CD4-positive, alpha-beta T cell treated with Interleukin-6 at 100 ng/mL for 8 hours (primary cell): ENCODE measurements at regions not wholly inside any gene's neighbourhood (a gene's known extent, or its start where the extent isn't known, plus 50 kb on each side); places are given as distances from the start of the nearest gene placed in this dataset.
"Not testable (repeated sequence)": the region's sequence is repeated elsewhere in the genome, so short reads cannot be mapped to it uniquely, and the experiment has no call there.

Experiments
- DNase-seq: peaks from one replicate; pipeline ENCODE4 v3.0.0-alpha.2; 2020; ENCODE audit warnings: mixed read lengths, low spot score

- no peak for DNase-seq
Observed at GRCh38 chr11:38011496-38011895, 1413.5 kb upstream of the RAG2 start.

- no peak for DNase-seq
Observed at GRCh38 chr11:38009932-38010331, 1411.9 kb upstream of the RAG2 start.

GRCh38 chr11:38006466-38006865 lies 1408.4 kb upstream of the RAG2 start:
- DNase-seq: no peak

GRCh38 chr11:38005597-38005996 lies 1407.6 kb upstream of the RAG2 start:
- no peak for DNase-seq

- DNase-seq: no peak
Observed at GRCh38 chr11:37999171-37999570, 1401.1 kb upstream of the RAG2 start.

- no peak for DNase-seq
Observed at GRCh38 chr11:37995886-37996285, 1397.8 kb upstream of the RAG2 start.

- no peak for DNase-seq
Observed at GRCh38 chr11:37988031-37988430, 1390.0 kb upstream of the RAG2 start.

- no peak for DNase-seq
Observed at GRCh38 chr11:37984991-37985390, 1387.0 kb upstream of the RAG2 start.

GRCh38 chr11:37978647-37979046 lies 1380.6 kb upstream of the RAG2 start:
- no peak for DNase-seq

GRCh38 chr11:37973941-37974340 lies 1375.9 kb upstream of the RAG2 start:
- no peak for DNase-seq

- no peak for DNase-seq
Observed at GRCh38 chr11:37972691-37973090, 1374.7 kb upstream of the RAG2 start.

GRCh38 chr11:37969336-37969735 lies 1371.3 kb upstream of the RAG2 start:
- not testable (repeated sequence) for DNase-seq

GRCh38 chr11:37968148-37968547 lies 1370.1 kb upstream of the RAG2 start:
- DNase-seq: no peak

GRCh38 chr11:37967635-37968034 lies 1369.6 kb upstream of the RAG2 start:
- DNase-seq: no peak

GRCh38 chr11:37963440-37963839 lies 1365.4 kb upstream of the RAG2 start:
- no peak for DNase-seq

- no peak for DNase-seq
Observed at GRCh38 chr11:37957717-37958116, 1359.7 kb upstream of the RAG2 start.

- DNase-seq: no peak
Observed at GRCh38 chr11:37951996-37952395, 1354.0 kb upstream of the RAG2 start.

- DNase-seq: no peak
Observed at GRCh38 chr11:37948258-37948657, 1350.2 kb upstream of the RAG2 start.

GRCh38 chr11:37947821-37948220 lies 1349.8 kb upstream of the RAG2 start:
- no peak for DNase-seq

- DNase-seq: no peak
Observed at GRCh38 chr11:37946155-37946766, 1348.2 kb upstream of the RAG2 start.

GRCh38 chr11:37942081-37942480 lies 1344.0 kb upstream of the RAG2 start:
- no peak for DNase-seq

- no peak for DNase-seq
Observed at GRCh38 chr11:37929100-37929653, 1331.1 kb upstream of the RAG2 start.

- no peak for DNase-seq
Observed at GRCh38 chr11:37926772-37927171, 1328.7 kb upstream of the RAG2 start.

- no peak for DNase-seq
Observed at GRCh38 chr11:37916331-37916730, 1318.3 kb upstream of the RAG2 start.
